HCT116 (cell line): ENCODE measurements at regions not wholly inside any gene's neighbourhood (a gene's known extent, or its start where the extent isn't known, plus 50 kb on each side); places are given as distances from the start of the nearest gene placed in this dataset.

Experiments used
- ATAC-seq: fragments of 200-7000 bp; cut with Tn5 transposase; 2 replicates; pipeline ENCODE4 v1.9.1; 2020; ENCODE audit warnings: mild to moderate bottlenecking, moderate library complexity
- BruUV-seq: library from RNA; stranded (reverse); fragments of 400-500 nt; replicated peaks from 2 replicates; lab custom pipeline; 2021; lab: Mats Ljungman, UMichigan
- CTCF ChIA-PET: fragments of 300-600 bp; sonication (Branson Sonifier 250); formaldehyde crosslinking; loops from one replicate; lab custom pipeline; 2021; ENCODE audit warnings: antibody characterized with exemption; lab: Charles Lee
- POLR2A ChIA-PET: fragments of 300-600, 350-600 bp; sonication (Branson Sonifier 250); formaldehyde crosslinking; loops from one replicate; lab custom pipeline; 2021; ENCODE audit warnings: antibody characterized with exemption; lab: Charles Lee
- RAD21 ChIA-PET, 2 experiments: fragments of 300-600 bp; sonication (Branson Sonifier 250); formaldehyde crosslinking; loops; one replicate each; lab custom pipeline; 2023; ENCODE audit warnings: low total read pairs in 2 of 2; ENCODE audit not compliant: uncharacterized antibody in 2 of 2, unreplicated experiment in 2 of 2, low non-redundant PET in 1 of 2; lab: Charles Lee
- DNase-seq: peaks from one replicate; pipeline ENCODE4 v3.0.0-alpha.2; 2010; ENCODE audit warnings: low read depth, low spot score
- H2AFZ ChIP-seq: fragments of 200-600 bp; shearing (Covaris generic), sonication (generic); 2 replicates; pipeline ENCODE4 v1.6.1; 2017; ENCODE audit warnings: low read depth, mixed run types, mixed read lengths, antibody characterized with exemption, low read length; ENCODE audit not compliant: poor library complexity, severe bottlenecking
- H3K27ac ChIP-seq: 2 replicates; pipeline ENCODE4 v1.5.1; 2012; ENCODE audit warnings: low read depth, low read length
- H3K27me3 ChIP-seq: fragments of 200-600 bp; sonication (generic); 2 replicates; pipeline ENCODE4 v1.6.1; 2016; ENCODE audit warnings: mixed run types, low read length, mixed read lengths; ENCODE audit not compliant: insufficient read depth
- H3K36me3 ChIP-seq, 2 experiments: fragments of 200-500 bp in 1 of 2; fragments of 200-600 bp in 1 of 2; sonication (Bioruptor generic) in 1 of 2; sonication (generic) in 1 of 2; 2 replicates each; pipeline versions ENCODE4 v1.5.1 to v1.6.1; 2014 to 2016; ENCODE audit warnings: low read length in 2 of 2, inconsistent platforms in 1 of 2, mixed read lengths in 1 of 2, mixed run types in 1 of 2; ENCODE audit not compliant: insufficient read depth in 2 of 2, control insufficient read depth in 1 of 2
- H3K4me1 ChIP-seq, 2 experiments: fragments of 200-600 bp in 1 of 2; sonication (generic) in 1 of 2; 2 replicates each; pipeline versions ENCODE4 v1.5.1 to v1.6.1; 2012 to 2017; ENCODE audit warnings: low read length in 2 of 2, inconsistent platforms in 1 of 2, mild to moderate bottlenecking in 1 of 2, mixed read lengths in 1 of 2, mixed run types in 1 of 2, moderate library complexity in 1 of 2; ENCODE audit not compliant: insufficient read depth in 2 of 2, control insufficient read depth in 1 of 2
- H3K4me2 ChIP-seq: fragments of 200-600 bp; sonication (generic); 2 replicates; pipeline ENCODE4 v1.6.1; 2017; ENCODE audit warnings: mixed run types, low read length, mixed read lengths
- H3K4me3 ChIP-seq, 2 experiments: fragments of 200-600 bp in 1 of 2; sonication (generic) in 1 of 2; replicated peaks in 1 of 2; 2 replicates each; pipeline ENCODE4 v1.5.1; 2011 to 2016; ENCODE audit warnings: low read length in 2 of 2, control low read depth in 1 of 2, low read depth in 1 of 2, mild to moderate bottlenecking in 1 of 2, mixed read lengths in 1 of 2, mixed run types in 1 of 2
- H3K79me2 ChIP-seq: fragments of 200-600 bp; sonication (generic); 2 replicates; pipeline ENCODE4 v1.6.1; 2017; ENCODE audit warnings: mild to moderate bottlenecking, mixed run types, low read length, moderate library complexity, mixed read lengths; ENCODE audit not compliant: insufficient read depth
- H3K9ac ChIP-seq: fragments of 200-600 bp; sonication (generic); 2 replicates; pipeline ENCODE4 v1.6.1; 2016; ENCODE audit warnings: low read length, mixed read lengths
- H3K9me2 ChIP-seq: fragments of 200-600 bp; sonication (generic), shearing (Covaris generic); 2 replicates; pipeline ENCODE4 v1.6.1; 2017; ENCODE audit warnings: mixed run types, mild to moderate bottlenecking, moderate library complexity; ENCODE audit not compliant: insufficient read depth
- H3K9me3 ChIP-seq, 2 experiments: fragments of 200-500 bp in 1 of 2; fragments of 200-600 bp in 1 of 2; sonication (Bioruptor generic) in 1 of 2; sonication (generic) in 1 of 2; 2 replicates each; pipeline ENCODE4 v1.6.1; 2014 to 2017; ENCODE audit warnings: low read length in 2 of 2, mixed read lengths in 2 of 2, inconsistent platforms in 1 of 2, low read depth in 1 of 2, mild to moderate bottlenecking in 1 of 2, mixed run types in 1 of 2, moderate library complexity in 1 of 2; ENCODE audit not compliant: control insufficient read depth in 1 of 2, insufficient read depth in 1 of 2
- H4K20me1 ChIP-seq: fragments of 200-600 bp; sonication (generic), shearing (Covaris generic); 2 replicates; pipeline ENCODE4 v1.6.1; 2017; ENCODE audit warnings: mixed run types, mild to moderate bottlenecking, moderate library complexity; ENCODE audit not compliant: insufficient read depth
- ATF3 ChIP-seq: IDR thresholded peaks from 2 replicates; pipeline ENCODE4 v1.6.1; 2012
- CBX3 ChIP-seq: IDR thresholded peaks from 2 replicates; pipeline ENCODE4 v1.6.1; 2012; ENCODE audit warnings: low read depth
- CEBPB ChIP-seq: IDR thresholded peaks from 2 replicates; pipeline ENCODE4 v1.6.1; 2012; ENCODE audit warnings: low read depth
- EGR1 ChIP-seq: IDR thresholded peaks from 2 replicates; pipeline ENCODE4 v1.6.1; 2012; ENCODE audit warnings: low read depth
- EZH2 ChIP-seq: fragments of 200-600 bp; sonication (generic); IDR thresholded peaks from 2 replicates; pipeline ENCODE4 v1.6.1; 2017; ENCODE audit warnings: antibody characterized with exemption, mixed run types
- JUND ChIP-seq: IDR thresholded peaks from 2 replicates; pipeline ENCODE4 v1.6.1; 2012
- MAX ChIP-seq: IDR thresholded peaks from 2 replicates; pipeline ENCODE4 v1.6.1; 2012
- POLR2AphosphoS5 ChIP-seq: IDR thresholded peaks from 2 replicates; pipeline ENCODE4 v1.6.1; 2011; ENCODE audit warnings: mild to moderate bottlenecking, low read depth, low read length, moderate library complexity
- RAD21 ChIP-seq: IDR thresholded peaks from 2 replicates; pipeline ENCODE4 v1.6.1; 2012; ENCODE audit warnings: low read depth, mild to moderate bottlenecking
- REST ChIP-seq: IDR thresholded peaks from 2 replicates; pipeline ENCODE4 v1.6.1; 2012; ENCODE audit warnings: low read depth
- SRF ChIP-seq: IDR thresholded peaks from 2 replicates; pipeline ENCODE4 v1.6.1; 2012; ENCODE audit warnings: low read depth
- intact Hi-C: fragments of 100-400 bp; cut with micrococcal nuclease; formaldehyde crosslinking; loops from 2 replicates; pipeline ENCODE4 v1.10.0; 2022

- Histone ChIP-seq H4K20me1 (no peaks in the 10 kb centered on the region), H3K9me2 (no peaks in the 10 kb centered on the region), H3K4me2 (no peak overlapping the region), H2AFZ (no peak overlapping the region), H3K36me3 (no peaks in the 10 kb centered on the region), H3K9me3 (no peaks in the 10 kb centered on the region), H3K4me3 (no peak overlapping the region), H3K27me3 (0 out of 2 replicates have a peak, but pooled peaks cover 3% of the 10 kb centered on the region), H3K27ac (no peak overlapping the region), H3K79me2 (no peaks in the 10 kb centered on the region), H3K4me1 (0 out of 4 replicates have a peak, but pooled peaks cover 0 to 5% of the 10 kb centered on the region in 2 experiments), H3K9ac (no peak overlapping the region)
- ATAC-seq (no peak), DNase-seq (no peak)
- TF ChIP-seq CEBPB (no peak), EZH2 (no peak), EGR1 (no peak), ATF3 (no peak), RAD21 (no peak), REST (no peak), MAX (no peak), CBX3 (no peak), POLR2AphosphoS5 (no peak), JUND (no peak), SRF (no peak)
- ChIA-PET RAD21 (no interaction called here), POLR2A (no interaction called here), CTCF (interaction anchor here (0.6 kb wide), 1 partner anchor 248 kb away, joined by 5 read pairs; no protein-coding TSS in a partner anchor)
- intact Hi-C loops, result no loop called here
- no TSS peak for BruUV-seq
Measured at GRCh38 chr20:63070771-63071540, 64.2 kb upstream of the BHLHE23 start.
